H9 (cell line): ENCODE measurements at regions not wholly inside any gene's neighbourhood (a gene's known extent, or its start where the extent isn't known, plus 50 kb on each side); places are given as distances from the start of the nearest gene placed in this dataset.

Experiments used
- DNase-seq: peaks from one replicate; pipeline ENCODE4 v3.0.0-alpha.2; 2017
- H2AFZ ChIP-seq: one replicate; pipeline ENCODE4 v1.6.1; 2013; ENCODE audit warnings: mild to moderate bottlenecking, low read length, control low read depth, moderate library complexity
- H2AK5ac ChIP-seq: 2 replicates; pipeline ENCODE4 v1.6.1; 2013; ENCODE audit warnings: low read length, control low read depth, mixed read lengths; ENCODE audit not compliant: insufficient read length
- H2BK120ac ChIP-seq: one replicate; pipeline ENCODE4 v1.6.1; 2013; ENCODE audit warnings: low read depth, mild to moderate bottlenecking, low read length, control low read depth, inconsistent platforms; ENCODE audit not compliant: poor library complexity, severe bottlenecking
- H2BK12ac ChIP-seq: 2 replicates; pipeline ENCODE4 v1.6.1; 2013; ENCODE audit warnings: low read length, control low read depth, mixed read lengths, low read depth; ENCODE audit not compliant: insufficient read length
- H2BK15ac ChIP-seq: 2 replicates; pipeline ENCODE4 v1.6.1; 2013; ENCODE audit warnings: low read depth, low read length, control low read depth
- H2BK20ac ChIP-seq: one replicate; pipeline ENCODE4 v1.6.1; 2013; ENCODE audit warnings: low read depth, mild to moderate bottlenecking, low read length, control low read depth, inconsistent platforms; ENCODE audit not compliant: poor library complexity, severe bottlenecking
- H2BK5ac ChIP-seq: 2 replicates; pipeline ENCODE4 v1.6.1; 2013; ENCODE audit warnings: low read length, control low read depth, mixed read lengths; ENCODE audit not compliant: insufficient read length
- H3K14ac ChIP-seq: 2 replicates; pipeline ENCODE4 v1.6.1; 2013; ENCODE audit warnings: low read length, control low read depth; ENCODE audit not compliant: insufficient read depth
- H3K18ac ChIP-seq: 2 replicates; pipeline ENCODE4 v1.6.1; 2013; ENCODE audit warnings: low read depth, mild to moderate bottlenecking, mixed read lengths, low read length, control low read depth; ENCODE audit not compliant: insufficient read length
- H3K23ac ChIP-seq: 2 replicates; pipeline ENCODE4 v1.6.1; 2013; ENCODE audit warnings: low read length, control low read depth, mixed read lengths, low read depth; ENCODE audit not compliant: insufficient read length
- H3K23me2 ChIP-seq: 2 replicates; pipeline ENCODE4 v1.6.1; 2013; ENCODE audit warnings: low read depth, mild to moderate bottlenecking, mixed read lengths, low read length, control low read depth; ENCODE audit not compliant: insufficient read length, poor library complexity, severe bottlenecking
- H3K27ac ChIP-seq: 2 replicates; pipeline ENCODE4 v1.5.1; 2013; ENCODE audit warnings: low read length, control low read depth, mixed read lengths, low read depth; ENCODE audit not compliant: insufficient read length
- H3K27me3 ChIP-seq: 2 replicates; pipeline ENCODE4 v1.6.1; 2013; ENCODE audit warnings: low read length, control low read depth, inconsistent platforms; ENCODE audit not compliant: insufficient read depth
- H3K4ac ChIP-seq: 2 replicates; pipeline ENCODE4 v1.6.1; 2013; ENCODE audit warnings: low read depth, mild to moderate bottlenecking, control low read depth, inconsistent platforms, low read length, moderate library complexity
- H3K4me1 ChIP-seq: 2 replicates; pipeline ENCODE4 v1.6.1; 2013; ENCODE audit warnings: low read length, control low read depth, inconsistent platforms; ENCODE audit not compliant: insufficient read depth
- H3K4me2 ChIP-seq: 2 replicates; pipeline ENCODE4 v1.6.1; 2013; ENCODE audit warnings: low read length, control low read depth, mixed read lengths; ENCODE audit not compliant: insufficient read length, insufficient read depth
- H3K56ac ChIP-seq: 2 replicates; pipeline ENCODE4 v1.6.1; 2013; ENCODE audit warnings: low read depth, mild to moderate bottlenecking, mixed read lengths, low read length, control low read depth; ENCODE audit not compliant: insufficient read length
- H3K79me1 ChIP-seq: 2 replicates; pipeline ENCODE4 v1.6.1; 2013; ENCODE audit warnings: low read depth, mild to moderate bottlenecking, moderate library complexity, low read length, control low read depth, inconsistent platforms; ENCODE audit not compliant: insufficient read depth, poor library complexity, severe bottlenecking
- H3K79me2 ChIP-seq: 2 replicates; pipeline ENCODE4 v1.6.1; 2013; ENCODE audit warnings: low read length, control low read depth, inconsistent platforms; ENCODE audit not compliant: insufficient read depth
- H3K9ac ChIP-seq: 2 replicates; pipeline ENCODE4 v1.6.1; 2013; ENCODE audit warnings: low read length, control low read depth, mixed read lengths; ENCODE audit not compliant: insufficient read length; ENCODE audit errors: extremely low read depth
- H3K9me3 ChIP-seq: one replicate; pipeline ENCODE4 v1.6.1; 2013; ENCODE audit warnings: low read depth, low read length, inconsistent platforms; ENCODE audit not compliant: control insufficient read depth
- H3T11ph ChIP-seq: one replicate; pipeline ENCODE4 v1.6.1; 2013; ENCODE audit warnings: mild to moderate bottlenecking, low read length, control low read depth, inconsistent platforms
- H4K20me1 ChIP-seq: one replicate; pipeline ENCODE4 v1.6.1; 2013; ENCODE audit not compliant: control insufficient read depth, insufficient read length, insufficient read depth
- H4K5ac ChIP-seq: 2 replicates; pipeline ENCODE4 v1.6.1; 2013; ENCODE audit warnings: low read depth, mild to moderate bottlenecking, mixed read lengths, low read length, control low read depth; ENCODE audit not compliant: insufficient read length
- H4K8ac ChIP-seq: replicated peaks from 2 replicates; pipeline ENCODE4 v1.6.1; 2013; ENCODE audit warnings: low read length, control low read depth, mixed read lengths, low read depth; ENCODE audit not compliant: insufficient read length
- H4K91ac ChIP-seq: 2 replicates; pipeline ENCODE4 v1.6.1; 2013; ENCODE audit warnings: low read depth, mild to moderate bottlenecking, moderate library complexity, mixed read lengths, low read length, control low read depth; ENCODE audit not compliant: insufficient read length
- H3K27ac Mint-ChIP-seq, 3 experiments: 2 replicates in 2 of 3; 3 replicates in 1 of 3; pipeline ENCODE4 v1.8.0; 2020 to 2021; ENCODE audit warnings: mixed read lengths in 3 of 3, mild to moderate bottlenecking in 1 of 3, moderate library complexity in 1 of 3
- H3K27me3 Mint-ChIP-seq: 2 replicates; pipeline ENCODE4 v1.8.0; 2021; ENCODE audit warnings: low read depth, mild to moderate bottlenecking, moderate library complexity, mixed read lengths
- H3K36me3 Mint-ChIP-seq, 3 experiments: 2 replicates in 2 of 3; 3 replicates in 1 of 3; pipeline ENCODE4 v1.8.0; 2020 to 2021; ENCODE audit warnings: low read depth in 3 of 3, mixed read lengths in 3 of 3; ENCODE audit not compliant: insufficient read depth in 1 of 3
- H3K4me1 Mint-ChIP-seq, 2 experiments: 2 replicates each; pipeline ENCODE4 v1.8.0; 2020; ENCODE audit warnings: mixed read lengths in 2 of 2
- H3K4me3 Mint-ChIP-seq, 2 experiments: 2 replicates in 1 of 2; 3 replicates in 1 of 2; pipeline ENCODE4 v1.8.0; 2020 to 2021; ENCODE audit warnings: mild to moderate bottlenecking in 2 of 2, mixed read lengths in 2 of 2, moderate library complexity in 1 of 2
- H3K9me3 Mint-ChIP-seq, 2 experiments: 2 replicates in 1 of 2; 3 replicates in 1 of 2; pipeline ENCODE4 v1.8.0; 2020; ENCODE audit warnings: mild to moderate bottlenecking in 2 of 2, mixed read lengths in 2 of 2, moderate library complexity in 1 of 2
- CTCF ChIP-seq: fragments of 200-600 bp; sonication (generic); conservative IDR thresholded peaks from 3 replicates; pipeline ENCODE4 v1.8.0; 2021; ENCODE audit warnings: antibody characterized with exemption, mild to moderate bottlenecking
- WGBS: extraction: QIAGEN DNeasy Blood & Tissue Kit; methylation state at CpG from one replicate; pipeline ENCODE4 v1.1.7; 2013; ENCODE audit warnings: missing lambda C conversion rate, low lambda C conversion rate, mixed read lengths; ENCODE audit not compliant: insufficient read length; ENCODE audit errors: extremely low coverage; 5-methylcytosine and 5-hydroxymethylcytosine counted together

- Mint-ChIP-seq H3K27me3 (no peaks in the 10 kb centered on the region), H3K4me1 (peaks cover 12% of the 10 kb centered on the region in 2 experiments), H3K9me3 (no peaks in the 10 kb centered on the region), H3K36me3 (no peaks in the 10 kb centered on the region), H3K27ac (no peak overlapping the region), H3K4me3 (no peak overlapping the region)
- Histone ChIP-seq H4K5ac (no peak overlapping the region), H3K79me1 (no peaks in the 10 kb centered on the region), H3K4me1 (peaks cover 3% of the 10 kb centered on the region; the same call in 1 of the 2 replicates), H2AK5ac (no peak overlapping the region), H3K23ac (no peak overlapping the region), H4K91ac (no peak overlapping the region), H3K23me2 (no peaks in the 10 kb centered on the region), H3K4ac (no peak overlapping the region), H3K56ac (no peak overlapping the region), H3K9me3 (no peaks in the 10 kb centered on the region), H4K8ac (no peak overlapping the region), H2BK12ac (no peak overlapping the region), H3K9ac (no peak overlapping the region), H3K14ac (no peak overlapping the region), H2BK15ac (no peak overlapping the region), H3T11ph (no peak overlapping the region), H2BK120ac (no peak overlapping the region), H3K18ac (no peak overlapping the region), H4K20me1 (no peaks in the 10 kb centered on the region), H2AFZ (no peak overlapping the region), H3K79me2 (no peaks in the 10 kb centered on the region), H3K4me2 (no peak overlapping the region), H3K27me3 (no peaks in the 10 kb centered on the region), H3K27ac (no peak overlapping the region), H2BK20ac (no peak overlapping the region), H2BK5ac (no peak overlapping the region)
- DNase-seq, result no peak
- no CpG with 5 or more reads among the region's 2 CpGs for WGBS
- TF ChIP-seq CTCF, result no peak
These were observed 106.5 kb upstream of the COX10 start for GRCh38 chr17:13962716-13963240.
